Activated CD8-positive, alpha-beta T cell treated with anti-CD3 and anti-CD28 coated beads for 36 hours (primary cell): ENCODE measurements at regions not wholly inside any gene's neighbourhood (a gene's known extent, or its start where the extent isn't known, plus 50 kb on each side); places are given as distances from the start of the nearest gene placed in this dataset.

Source experiments
- ATAC-seq: fragments of 200-7000 bp; cut with Tn5 transposase; one replicate; pipeline ENCODE4 v1.10.0; 2021; ENCODE audit warnings: mild to moderate bottlenecking, moderate library complexity
- CTCF ChIA-PET: fragments of 350-600 bp; sonication (Branson Sonifier 250); formaldehyde crosslinking; loops from one replicate; lab custom pipeline; 2021; ENCODE audit warnings: antibody characterized with exemption; lab: Charles Lee
- POLR2A ChIA-PET: fragments of 350-600 bp; sonication (Branson Sonifier 250); formaldehyde crosslinking; loops from one replicate; lab custom pipeline; 2021; ENCODE audit warnings: antibody characterized with exemption; lab: Charles Lee
- DNase-seq: peaks from one replicate; pipeline ENCODE4 v3.0.0-alpha.2; 2020
- H3K27ac Mint-ChIP-seq: one replicate; pipeline ENCODE4 v1.8.0; 2021; ENCODE audit warnings: mild to moderate bottlenecking, mixed read lengths
- H3K27me3 Mint-ChIP-seq: one replicate; pipeline ENCODE4 v1.8.0; 2021; ENCODE audit warnings: mixed read lengths
- H3K36me3 Mint-ChIP-seq: one replicate; pipeline ENCODE4 v1.8.0; 2021; ENCODE audit warnings: low read depth, mixed read lengths
- H3K4me1 Mint-ChIP-seq: one replicate; pipeline ENCODE4 v1.8.0; 2021; ENCODE audit warnings: low read depth, mixed read lengths
- H3K4me3 Mint-ChIP-seq: one replicate; pipeline ENCODE4 v1.8.0; 2021; ENCODE audit warnings: mild to moderate bottlenecking, moderate library complexity, mixed read lengths
- H3K9me3 Mint-ChIP-seq: one replicate; pipeline ENCODE4 v1.8.0; 2021; ENCODE audit warnings: mixed read lengths
- CTCF ChIP-seq: fragments of 200-600 bp; IDR thresholded peaks from one replicate; pipeline ENCODE4 v1.8.0; 2022; ENCODE audit warnings: antibody characterized with exemption, mild to moderate bottlenecking
- intact Hi-C: fragments of 100-400 bp; cut with micrococcal nuclease; formaldehyde crosslinking; loops from one replicate; pipeline ENCODE4 v1.10.0; 2022

- Mint-ChIP-seq H3K27me3 (peaks cover 3% of the 10 kb centered on the region), H3K9me3 (no peaks in the 10 kb centered on the region), H3K4me1 (no peaks in the 10 kb centered on the region), H3K36me3 (no peaks in the 10 kb centered on the region), H3K27ac (no peak overlapping the region), H3K4me3 (no peak overlapping the region)
- TF ChIP-seq CTCF: no peak
- intact Hi-C loops: no loop called here
- ChIA-PET CTCF (no interaction called here), POLR2A (no interaction called here)
- DNase-seq: no peak
- ATAC-seq: no peak
Measured at GRCh38 chr21:23684431-23684830, 1922.8 kb downstream of the MRPL39 start.

GRCh38 chr21:23664193-23664694, 1943.0 kb downstream of the MRPL39 start:
- no peak for DNase-seq
- H3K27ac Mint-ChIP-seq: no peak overlapping the region
- POLR2A ChIA-PET: no interaction called here
- no peaks in the 10 kb centered on the region for H3K9me3 Mint-ChIP-seq
- TF ChIP-seq CTCF: no peak
- H3K4me1 Mint-ChIP-seq: no peaks in the 10 kb centered on the region
- intact Hi-C loops: no loop called here
- no peaks in the 10 kb centered on the region for H3K36me3 Mint-ChIP-seq
- no peak for ATAC-seq
- no peaks in the 10 kb centered on the region for H3K27me3 Mint-ChIP-seq
- CTCF ChIA-PET: interaction anchor here (0.6 kb wide), 1 partner anchor 226 kb away, joined by 3 read pairs; no protein-coding TSS in a partner anchor
- no peak overlapping the region for H3K4me3 Mint-ChIP-seq

- no peak overlapping the region for H3K27ac Mint-ChIP-seq
- no peak for DNase-seq
- POLR2A ChIA-PET: interaction anchor here (0.6 kb wide), 1 partner anchor 176 kb away, joined by 3 read pairs; no protein-coding TSS in a partner anchor
- H3K9me3 Mint-ChIP-seq: no peaks in the 10 kb centered on the region
- H3K4me1 Mint-ChIP-seq: no peaks in the 10 kb centered on the region
- CTCF ChIA-PET: no interaction called here
- ATAC-seq: no peak
- no peaks in the 10 kb centered on the region for H3K27me3 Mint-ChIP-seq
- TF ChIP-seq CTCF: no peak
- no peaks in the 10 kb centered on the region for H3K36me3 Mint-ChIP-seq
- intact Hi-C loops: no loop called here
- H3K4me3 Mint-ChIP-seq: no peak overlapping the region
Measured at GRCh38 chr21:23660560-23660959, 1946.7 kb downstream of the MRPL39 start.

GRCh38 chr21:23644768-23645167, 1962.5 kb downstream of the MRPL39 start:
- ChIA-PET CTCF (no interaction called here), POLR2A (no interaction called here)
- Mint-ChIP-seq H3K4me3 (no peak overlapping the region), H3K27me3 (peaks cover 1% of the 10 kb centered on the region), H3K9me3 (no peaks in the 10 kb centered on the region), H3K27ac (no peak overlapping the region), H3K4me1 (no peaks in the 10 kb centered on the region), H3K36me3 (no peaks in the 10 kb centered on the region)
- ATAC-seq (no peak), DNase-seq (no peak)
- no peak for TF ChIP-seq CTCF
- intact Hi-C loops: no loop called here

- peaks cover 1% of the 10 kb centered on the region for H3K27me3 Mint-ChIP-seq
- no peak for ATAC-seq
- no peaks in the 10 kb centered on the region for H3K36me3 Mint-ChIP-seq
- H3K27ac Mint-ChIP-seq: no peak overlapping the region
- TF ChIP-seq CTCF: no peak
- H3K4me1 Mint-ChIP-seq: no peaks in the 10 kb centered on the region
- H3K9me3 Mint-ChIP-seq: no peaks in the 10 kb centered on the region
- intact Hi-C loops: no loop called here
- ChIA-PET POLR2A (no interaction called here), CTCF (no interaction called here)
- no peak overlapping the region for H3K4me3 Mint-ChIP-seq
- no peak for DNase-seq
Measured at GRCh38 chr21:23639721-23640120, 1967.6 kb downstream of the MRPL39 start.
